C4-2B (cell line): ENCODE measurements at regions not wholly inside any gene's neighbourhood (a gene's known extent, or its start where the extent isn't known, plus 50 kb on each side); places are given as distances from the start of the nearest gene placed in this dataset.
"Not testable (repeated sequence)": the region's sequence is repeated elsewhere in the genome, so short reads cannot be mapped to it uniquely, and the experiment has no call there.

Source experiments
- ZFX ChIP-seq: fragments of 450-650 bp; IDR thresholded peaks from 2 replicates; pipeline ENCODE4 v1.6.1; 2017
- TF ChIP-seq, protein P1 (sequence below): fragments of 450-650 bp; conservative IDR thresholded peaks from 2 replicates; pipeline ENCODE4 v1.5.1; 2017; ENCODE audit warnings: mild to moderate bottlenecking

DNA sequence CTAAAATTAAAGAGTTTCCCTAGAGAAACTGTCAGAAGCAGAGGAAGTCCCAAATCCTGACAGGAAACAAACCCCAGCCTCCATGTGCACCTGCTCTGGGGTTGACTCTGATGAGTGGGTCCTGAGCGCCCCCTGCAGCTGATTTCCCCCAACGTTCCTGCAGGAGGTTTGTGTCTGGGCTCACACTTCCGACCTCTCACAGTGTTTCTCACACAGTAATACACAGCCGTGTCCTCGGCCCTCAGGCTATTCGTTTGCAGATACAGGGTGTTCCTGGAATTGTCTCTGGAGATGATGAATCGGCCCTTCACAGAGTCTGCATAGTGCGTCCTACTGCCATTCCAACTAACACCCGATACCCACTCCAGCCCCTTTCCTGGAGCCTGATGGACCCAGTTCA lies 862.8 kb downstream of the TMEM121 start:
- TF ChIP-seq, protein P1, sequence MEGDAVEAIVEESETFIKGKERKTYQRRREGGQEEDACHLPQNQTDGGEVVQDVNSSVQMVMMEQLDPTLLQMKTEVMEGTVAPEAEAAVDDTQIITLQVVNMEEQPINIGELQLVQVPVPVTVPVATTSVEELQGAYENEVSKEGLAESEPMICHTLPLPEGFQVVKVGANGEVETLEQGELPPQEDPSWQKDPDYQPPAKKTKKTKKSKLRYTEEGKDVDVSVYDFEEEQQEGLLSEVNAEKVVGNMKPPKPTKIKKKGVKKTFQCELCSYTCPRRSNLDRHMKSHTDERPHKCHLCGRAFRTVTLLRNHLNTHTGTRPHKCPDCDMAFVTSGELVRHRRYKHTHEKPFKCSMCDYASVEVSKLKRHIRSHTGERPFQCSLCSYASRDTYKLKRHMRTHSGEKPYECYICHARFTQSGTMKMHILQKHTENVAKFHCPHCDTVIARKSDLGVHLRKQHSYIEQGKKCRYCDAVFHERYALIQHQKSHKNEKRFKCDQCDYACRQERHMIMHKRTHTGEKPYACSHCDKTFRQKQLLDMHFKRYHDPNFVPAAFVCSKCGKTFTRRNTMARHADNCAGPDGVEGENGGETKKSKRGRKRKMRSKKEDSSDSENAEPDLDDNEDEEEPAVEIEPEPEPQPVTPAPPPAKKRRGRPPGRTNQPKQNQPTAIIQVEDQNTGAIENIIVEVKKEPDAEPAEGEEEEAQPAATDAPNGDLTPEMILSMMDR: not testable (repeated sequence)
- TF ChIP-seq ZFX: not testable (repeated sequence)
